GM10248 (cell line): ENCODE measurements at regions not wholly inside any gene's neighbourhood (a gene's known extent, or its start where the extent isn't known, plus 50 kb on each side); places are given as distances from the start of the nearest gene placed in this dataset.

ENCODE experiments used
- CTCF ChIA-PET: fragments of 300-600 bp; sonication (Branson Sonifier 250); formaldehyde crosslinking; extraction: SDS; loops from one replicate; lab custom pipeline; 2021; ENCODE audit warnings: antibody characterized with exemption; lab: Yijun Ruan, JAX
- POLR2A ChIA-PET: fragments of 350-650 bp; sonication (Branson Sonifier 250); formaldehyde crosslinking; extraction: SDS; loops from one replicate; lab custom pipeline; 2020; ENCODE audit warnings: antibody characterized with exemption; lab: Yijun Ruan, JAX
- DNase-seq: peaks from one replicate; pipeline ENCODE4 v3.0.0; 2012; ENCODE audit errors: extremely low spot score
- CTCF ChIP-seq: IDR thresholded peaks from 2 replicates; pipeline ENCODE4 v1.5.1; 2012; ENCODE audit warnings: mild to moderate bottlenecking, low read depth; ENCODE audit errors: extremely low read depth, missing control alignments, control extremely low read depth

GRCh38 chr12:78695749-78696148 is 168.8 kb upstream of the SYT1 start:
- ChIA-PET POLR2A (no interaction called here), CTCF (no interaction called here)
- TF ChIP-seq CTCF, result no peak
- no peak for DNase-seq

GRCh38 chr12:78696267-78696666 is 168.3 kb upstream of the SYT1 start:
- TF ChIP-seq CTCF, result no peak
- no peak for DNase-seq
- ChIA-PET POLR2A (no interaction called here), CTCF (no interaction called here)

- TF ChIP-seq CTCF, result no peak
- ChIA-PET POLR2A (no interaction called here), CTCF (interaction anchor here (1.0 to 1.4 kb wide), 2 partner anchors 10 to 11 kb away, joined by 3 to 4 read pairs; no protein-coding TSS in a partner anchor)
- DNase-seq, result no peak
Measured at GRCh38 chr12:78697817-78698415, 166.7 kb upstream of the SYT1 start.

GRCh38 chr12:78698747-78699146 is 165.8 kb upstream of the SYT1 start:
- POLR2A ChIA-PET, result no interaction called here

GRCh38 chr12:78700565-78700964 is 164.0 kb upstream of the SYT1 start:
- POLR2A ChIA-PET, result no interaction called here
- CTCF ChIA-PET, result no interaction called here
- DNase-seq, result no peak
- TF ChIP-seq CTCF, result no peak

More at GRCh38 chr12:78698747-78699146, 165.8 kb upstream of the SYT1 start:
- DNase-seq, result no peak
- TF ChIP-seq CTCF, result no peak
- CTCF ChIA-PET, result interaction anchor here (1.0 to 1.4 kb wide), 2 partner anchors 9 to 12 kb away, joined by 3 to 4 read pairs; no protein-coding TSS in a partner anchor

DNA sequence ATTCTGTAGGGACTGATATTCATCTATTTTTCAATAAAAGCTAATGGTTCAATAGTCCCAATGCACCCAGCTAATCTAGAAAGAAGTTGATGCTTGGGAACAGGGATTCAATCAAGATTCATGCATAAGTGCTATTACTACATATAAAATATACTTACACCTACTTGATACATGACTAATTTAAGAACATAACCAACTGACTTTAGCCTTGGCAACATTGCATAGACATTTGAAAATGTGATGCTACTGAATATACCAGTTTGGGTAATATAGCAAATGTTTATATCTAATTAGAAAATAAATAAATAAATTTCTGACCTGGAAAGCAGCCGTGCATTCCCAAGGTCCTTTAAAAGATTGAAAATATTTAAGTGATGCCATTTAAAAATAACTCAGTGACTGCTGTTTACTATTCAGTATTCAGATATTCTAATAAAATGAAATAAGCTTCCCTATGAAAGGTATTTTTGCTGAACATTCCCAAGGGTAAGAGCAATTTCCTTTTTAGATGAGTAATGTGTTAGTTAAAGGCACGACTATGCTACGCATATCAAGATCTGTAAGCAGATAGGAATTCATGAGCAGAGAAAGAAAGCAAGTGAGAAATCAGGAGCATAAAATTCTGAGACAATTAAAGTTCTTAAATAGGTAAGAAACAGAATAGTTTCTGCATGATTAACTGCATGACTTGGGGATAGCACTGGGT is 160.6 kb upstream of the SYT1 start:
- TF ChIP-seq CTCF, result no peak
- ChIA-PET POLR2A (no interaction called here), CTCF (no interaction called here)
- DNase-seq, result no peak
